NCI-H2081 (cell line): ENCODE measurements at regions not wholly inside any gene's neighbourhood (a gene's known extent, or its start where the extent isn't known, plus 50 kb on each side); places are given as distances from the start of the nearest gene placed in this dataset.

ENCODE experiments used
- DNase-seq, 2 experiments: peaks; one replicate each; lab custom pipeline; 2025; lab: John Stamatoyannopoulos, UW

DNA sequence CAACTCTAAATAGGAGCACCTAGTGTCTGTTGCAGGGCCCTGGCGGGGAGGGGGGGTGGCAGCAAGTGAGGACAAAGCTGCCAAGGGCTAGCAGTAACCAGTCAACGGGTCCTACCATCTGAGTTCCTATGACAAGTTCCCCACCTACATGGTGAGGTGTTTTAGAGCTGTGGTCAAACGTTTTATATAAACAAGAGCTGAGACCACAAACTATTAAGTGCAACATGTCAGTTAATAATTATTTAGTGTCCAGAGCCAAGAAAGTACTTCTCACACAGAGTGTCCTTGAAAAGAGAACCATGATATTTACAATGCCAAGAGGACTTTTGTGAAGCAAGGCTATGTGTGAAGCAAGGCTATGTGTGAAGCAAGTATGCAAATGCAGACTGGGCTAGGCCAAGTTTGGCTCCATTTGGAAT lies 434.7 kb downstream of the TNS3 start:
- DNase-seq, result no peak

DNA sequence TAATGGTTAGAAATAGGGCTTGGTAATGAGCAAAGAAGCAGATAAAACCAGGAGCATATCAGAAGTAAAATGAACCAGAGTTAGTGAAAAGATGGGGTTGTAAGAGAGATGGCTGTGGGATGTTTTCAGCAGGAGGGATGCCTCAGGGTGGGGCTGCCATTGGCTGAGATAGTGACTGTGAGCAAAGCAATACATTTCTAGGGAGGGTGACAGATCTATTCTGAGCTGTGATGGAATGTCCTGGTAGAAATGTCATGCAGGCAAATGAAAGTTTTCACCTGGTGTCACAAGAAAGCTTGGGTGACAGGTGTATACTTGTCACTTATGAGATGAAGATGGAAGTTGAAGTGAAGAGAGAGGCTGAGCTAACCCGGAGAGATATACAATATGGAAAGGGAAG lies 435.9 kb downstream of the TNS3 start:
- DNase-seq, result no peak

DNA sequence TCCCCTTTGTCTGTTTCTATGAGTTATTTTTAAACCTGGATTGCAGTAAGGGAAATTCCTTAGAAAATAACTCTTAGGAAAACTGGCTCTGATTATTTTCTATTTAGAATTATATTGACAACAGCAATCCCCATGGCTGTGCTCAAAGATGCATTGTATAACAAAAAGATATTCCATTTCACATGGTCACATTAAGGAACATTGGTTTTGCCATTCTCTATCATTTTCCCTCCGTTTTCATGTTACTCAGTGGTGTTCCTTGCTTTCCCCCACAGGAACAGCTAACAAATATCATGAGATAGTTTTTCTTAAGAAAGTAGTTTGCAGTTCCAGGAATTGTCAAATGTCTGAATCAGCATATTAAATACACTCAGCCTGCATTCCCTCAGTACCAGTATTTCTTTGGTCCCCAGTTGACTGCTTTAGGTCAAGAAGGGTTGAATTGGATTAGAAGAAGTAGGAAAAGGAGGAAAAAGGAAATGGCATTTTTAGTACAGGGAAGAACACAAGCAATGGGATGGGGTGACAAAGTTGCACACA lies 436.7 kb downstream of the TNS3 start:
- DNase-seq, result no peak

DNA sequence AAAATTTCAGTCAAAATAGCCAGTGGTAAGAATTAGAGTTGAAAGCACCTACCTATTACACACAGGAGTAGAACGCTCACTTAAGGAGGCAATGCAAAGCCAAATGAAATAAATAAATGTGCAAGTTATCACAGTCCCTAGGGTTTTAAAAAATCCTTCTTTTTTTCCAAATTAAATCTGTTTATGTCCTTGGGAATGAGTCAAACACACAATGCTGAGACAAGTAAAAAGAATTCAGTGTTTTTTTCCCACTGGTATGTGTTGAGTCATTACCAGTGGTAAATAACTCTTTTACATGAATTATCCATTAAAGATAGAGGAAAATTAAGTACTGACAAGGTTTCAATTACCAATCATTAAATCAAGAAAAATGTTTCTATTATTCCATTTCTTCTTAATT lies 438.6 kb downstream of the TNS3 start:
- DNase-seq, result no peak

DNA sequence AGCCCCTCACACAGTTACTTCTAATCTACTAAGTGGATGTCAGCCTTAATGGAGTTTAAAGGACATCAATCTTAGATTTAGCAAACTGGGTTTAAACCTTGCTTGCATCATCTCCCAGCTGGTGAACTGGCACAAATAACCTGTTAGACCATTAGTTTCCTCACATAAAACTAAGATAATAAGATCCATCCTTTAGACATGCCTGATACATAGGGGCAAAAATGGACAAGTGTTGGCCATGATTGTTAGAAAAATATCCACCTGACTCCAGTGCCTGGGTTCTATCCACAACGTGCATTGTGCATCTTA lies 439.1 kb downstream of the TNS3 start:
- no peak for DNase-seq

DNA sequence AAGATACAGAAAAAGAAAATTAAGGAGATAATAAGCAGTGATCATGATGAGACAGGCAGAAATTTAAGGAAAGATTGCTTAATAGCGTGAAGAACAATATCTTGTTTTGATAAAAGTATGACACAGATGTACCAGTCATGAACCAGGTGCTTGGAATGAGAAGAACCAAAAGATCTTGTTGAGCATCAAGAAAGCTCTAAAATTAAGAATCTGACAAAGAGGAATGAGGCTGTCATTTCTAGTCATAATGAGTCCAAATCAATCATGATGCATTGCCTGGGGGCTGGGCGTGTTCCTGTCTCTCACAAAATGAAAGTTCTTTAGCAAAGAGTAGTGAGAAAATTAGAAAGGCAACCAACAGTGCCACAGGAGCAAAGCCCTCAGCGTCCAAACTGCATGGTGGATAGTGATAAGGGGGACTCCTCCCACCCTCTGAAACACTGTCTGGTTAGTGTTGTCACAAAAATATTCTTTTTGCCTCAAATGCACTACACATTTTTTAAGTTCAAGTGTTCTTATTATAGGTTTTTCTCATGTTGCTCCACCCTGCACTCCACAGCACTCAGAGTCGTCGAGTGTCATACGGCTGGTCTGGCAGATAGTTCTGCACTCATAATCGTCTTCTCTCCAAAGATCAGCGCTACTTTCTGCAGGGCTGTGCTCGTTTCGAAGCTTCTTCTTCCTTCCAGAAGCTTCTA lies 439.6 kb downstream of the TNS3 start:
- no peak for DNase-seq

DNA sequence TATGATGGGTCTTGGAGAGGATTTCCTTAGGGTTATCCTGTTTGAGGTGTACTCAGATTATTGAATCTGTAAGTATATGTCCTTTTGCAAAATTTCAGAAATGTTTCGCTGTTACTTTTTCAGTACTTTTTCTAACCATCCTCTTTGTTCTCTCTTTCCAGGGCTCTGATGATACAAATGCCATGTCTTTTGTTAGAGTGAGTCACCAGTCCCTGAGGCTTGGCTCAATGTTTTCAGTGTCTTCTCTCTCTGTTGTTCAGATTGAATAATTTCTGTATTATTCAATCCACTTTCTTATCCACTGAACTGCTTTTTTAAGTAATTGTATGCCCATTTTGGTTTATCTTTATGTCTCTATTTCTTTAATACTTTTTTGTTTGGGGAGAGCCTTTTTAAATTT lies 449.4 kb downstream of the TNS3 start:
- DNase-seq, result no peak

DNA sequence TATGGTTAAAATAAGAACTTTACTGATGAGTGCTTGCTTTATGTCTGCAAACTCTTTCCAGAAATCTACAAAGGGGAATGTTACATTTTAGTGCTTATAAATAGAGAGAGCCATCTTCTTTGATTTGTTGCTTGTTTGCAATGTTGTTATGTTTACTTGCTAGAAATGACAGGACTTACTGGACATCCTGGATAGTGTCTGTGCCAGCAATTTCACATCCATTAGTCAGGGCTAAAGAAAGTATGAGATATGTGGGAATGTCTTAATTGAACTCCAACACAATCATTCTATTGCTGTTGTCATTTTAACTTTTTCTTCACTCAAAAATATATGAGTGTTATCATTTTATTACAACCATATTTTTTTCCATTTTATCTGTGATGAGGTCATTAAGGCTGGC lies 453.2 kb downstream of the TNS3 start:
- no peak for DNase-seq

DNA sequence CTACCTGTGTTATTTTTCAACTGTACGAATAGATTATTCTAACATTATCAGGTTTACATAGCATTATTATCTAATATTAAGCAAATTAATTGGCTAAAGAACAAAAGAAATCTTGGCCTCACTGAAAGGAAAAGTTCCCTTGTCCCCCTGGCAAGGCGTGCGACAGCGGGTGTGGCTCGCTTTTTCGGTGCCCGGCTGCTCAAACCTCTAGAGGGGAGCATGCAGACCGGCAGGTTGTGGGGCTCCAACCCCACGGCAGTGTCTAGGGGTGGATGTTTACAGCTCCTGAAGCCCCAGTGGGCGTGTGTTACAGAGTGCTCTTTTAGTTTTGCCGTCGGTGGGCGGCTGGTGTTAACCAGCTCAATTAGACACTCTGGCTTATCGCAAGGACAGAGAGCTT lies 456.4 kb downstream of the TNS3 start:
- no peak for DNase-seq

DNA sequence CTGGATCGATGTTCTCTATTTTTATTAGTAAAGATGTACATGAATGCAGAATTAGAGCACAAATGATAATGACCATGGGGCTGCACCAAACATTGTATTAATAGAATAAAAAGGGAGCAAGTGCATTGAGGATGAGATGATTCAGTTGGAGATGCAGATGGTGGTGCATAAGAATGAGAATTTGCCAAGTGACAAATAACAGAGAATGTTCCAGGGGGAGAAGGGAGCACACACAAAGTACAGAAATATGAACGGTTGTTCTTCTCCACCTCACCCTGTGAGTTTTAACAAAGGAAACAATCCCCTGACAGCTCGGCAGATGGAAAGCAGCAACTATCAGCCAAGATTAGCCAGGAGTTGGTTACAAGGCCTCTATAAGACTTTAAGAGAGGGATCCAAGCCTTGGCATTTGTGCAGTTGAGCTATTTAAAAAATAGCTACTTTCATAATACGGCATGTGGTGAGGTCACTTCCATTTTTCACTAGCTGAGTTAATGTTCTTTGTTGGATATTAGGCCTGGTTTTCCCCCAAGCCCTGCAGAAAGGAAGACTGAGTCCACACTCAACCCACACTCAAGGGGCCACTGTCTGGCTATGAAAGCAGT lies 462.5 kb downstream of the TNS3 start:
- DNase-seq, result no peak

DNA sequence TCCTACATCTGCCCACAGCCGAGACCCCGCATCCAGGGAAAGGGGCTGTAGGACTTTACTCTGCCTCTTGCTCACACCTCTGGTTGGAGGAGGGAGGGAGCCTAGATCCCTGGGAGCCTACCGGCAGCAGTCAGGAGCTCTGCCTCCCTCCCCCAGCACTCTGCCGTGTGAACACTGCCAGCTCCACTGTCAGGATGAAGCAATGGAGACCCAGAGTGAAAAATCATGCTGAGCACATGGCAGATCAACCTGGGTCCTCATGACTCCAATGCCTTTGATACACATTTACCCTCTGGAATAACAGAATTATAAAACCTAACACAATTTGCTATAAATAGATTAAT lies 477.7 kb downstream of the TNS3 start:
- no peak for DNase-seq

DNA sequence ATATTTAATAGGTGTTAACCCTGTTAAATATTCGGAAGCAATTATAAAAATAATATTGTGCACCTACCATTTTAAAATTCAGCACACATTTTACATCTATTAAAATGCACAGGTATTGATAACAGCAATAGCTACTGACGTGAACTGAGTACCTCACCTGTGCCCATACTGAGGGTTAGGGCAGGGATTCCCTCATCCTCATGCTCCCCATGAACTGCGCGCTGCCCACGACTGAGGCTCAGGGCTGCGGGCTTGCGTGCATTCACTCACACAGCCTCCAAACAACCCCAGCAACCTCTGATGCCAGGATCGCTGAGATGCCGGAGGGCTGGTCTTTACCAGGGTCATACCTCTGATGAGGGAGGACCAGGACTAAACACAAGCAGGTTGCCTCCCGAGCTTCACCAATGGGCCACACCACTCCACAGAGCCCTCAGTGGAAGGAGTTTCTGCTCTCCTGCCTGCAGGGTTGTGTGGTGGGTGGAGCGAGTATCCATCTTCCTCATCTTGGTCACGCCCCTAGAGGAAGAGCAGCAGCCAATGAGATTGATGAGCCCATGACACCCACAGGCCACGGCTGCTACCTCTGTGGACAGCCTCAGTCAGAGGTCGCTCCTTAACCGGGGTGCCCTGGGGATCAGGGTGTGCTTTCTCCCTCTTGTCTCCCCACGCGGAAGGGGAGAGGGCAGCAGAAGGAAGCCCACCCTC lies 478.3 kb downstream of the TNS3 start:
- no peak for DNase-seq

DNA sequence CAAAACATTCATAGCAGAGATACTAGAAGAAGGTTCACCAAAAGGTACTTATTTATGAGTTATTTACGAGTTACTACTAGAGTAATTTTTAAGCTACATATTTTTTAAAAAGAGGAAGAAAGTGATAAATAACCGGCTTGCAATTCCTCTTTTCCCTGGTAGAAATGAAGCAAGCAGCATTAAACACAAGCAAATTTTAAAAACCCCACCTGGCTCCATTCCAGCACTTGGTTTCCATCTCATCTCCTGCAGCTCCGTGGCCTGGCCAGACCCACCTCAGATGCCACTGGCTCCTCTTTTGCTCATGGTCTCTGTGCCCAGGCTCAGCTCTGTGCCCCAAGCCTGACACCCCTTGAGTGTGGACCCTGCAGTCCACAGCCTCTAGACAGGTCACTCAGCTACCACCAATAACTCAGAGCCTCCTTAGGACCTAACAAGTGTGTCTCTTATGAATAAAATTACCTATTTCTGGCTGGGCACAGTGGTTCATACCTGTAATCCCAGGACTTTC lies 479.5 kb downstream of the TNS3 start:
- no peak for DNase-seq

DNA sequence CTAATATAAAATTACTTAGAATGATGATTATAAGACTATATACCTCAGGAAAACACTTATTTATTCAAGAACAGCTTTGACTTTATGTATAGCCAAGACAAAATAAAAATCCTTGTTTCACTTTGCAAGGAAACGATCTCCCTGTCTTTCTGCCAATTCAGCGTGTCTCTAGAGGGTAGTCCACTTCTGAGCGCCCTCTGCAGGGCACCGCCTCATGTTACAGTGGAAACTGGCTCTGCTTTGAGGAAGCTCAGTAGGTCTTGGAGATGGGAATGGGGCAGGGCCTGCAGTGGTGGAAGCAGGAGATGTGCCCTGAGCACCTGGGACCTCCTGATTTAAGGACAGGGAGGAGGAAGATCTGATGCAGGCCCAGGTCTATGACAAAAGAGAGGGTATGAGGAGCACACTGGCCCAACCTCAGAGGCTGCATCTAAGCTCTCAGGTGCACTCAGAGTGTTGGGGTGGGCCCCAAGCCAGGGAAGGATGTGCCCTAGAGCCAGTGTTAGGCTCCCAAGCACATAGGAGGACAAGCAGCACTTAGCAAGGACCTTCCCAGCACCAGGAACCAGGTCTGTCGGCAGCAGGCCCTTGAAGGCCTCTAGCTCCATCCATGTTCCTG lies 481.0 kb downstream of the TNS3 start:
- peak in 1 of 2 experiments; percentile 9 for DNase-seq

DNA sequence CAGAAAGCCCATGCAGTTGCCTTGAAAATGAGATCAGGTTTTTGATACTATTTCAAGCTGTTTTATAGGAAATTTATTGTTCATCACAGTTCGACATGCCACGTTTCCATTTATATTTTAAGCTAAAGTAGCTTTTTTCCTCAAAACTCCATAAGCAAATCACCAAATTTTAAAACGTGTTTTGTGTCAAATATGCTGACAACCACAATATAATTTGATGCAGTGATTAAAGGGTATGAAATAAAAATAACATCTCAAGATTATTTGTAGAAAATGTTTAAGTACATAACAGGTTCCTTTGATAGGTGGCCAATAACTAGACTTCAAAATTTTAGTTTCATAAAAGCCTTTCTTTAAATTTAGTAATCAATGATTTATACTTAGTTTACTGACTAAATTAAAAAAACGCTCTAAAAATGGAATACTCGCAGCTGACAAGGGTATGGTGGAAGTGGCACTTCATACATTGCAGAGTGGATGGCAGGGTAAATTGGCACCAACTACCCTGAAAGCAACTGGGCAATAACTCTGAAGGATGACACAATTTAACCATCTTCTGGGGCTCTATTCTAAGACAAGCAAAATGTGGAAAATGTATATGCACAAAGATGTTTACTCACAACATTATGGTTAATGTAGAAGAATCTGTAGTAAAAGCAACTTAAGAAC lies 481.6 kb downstream of the TNS3 start:
- no peak for DNase-seq

DNA sequence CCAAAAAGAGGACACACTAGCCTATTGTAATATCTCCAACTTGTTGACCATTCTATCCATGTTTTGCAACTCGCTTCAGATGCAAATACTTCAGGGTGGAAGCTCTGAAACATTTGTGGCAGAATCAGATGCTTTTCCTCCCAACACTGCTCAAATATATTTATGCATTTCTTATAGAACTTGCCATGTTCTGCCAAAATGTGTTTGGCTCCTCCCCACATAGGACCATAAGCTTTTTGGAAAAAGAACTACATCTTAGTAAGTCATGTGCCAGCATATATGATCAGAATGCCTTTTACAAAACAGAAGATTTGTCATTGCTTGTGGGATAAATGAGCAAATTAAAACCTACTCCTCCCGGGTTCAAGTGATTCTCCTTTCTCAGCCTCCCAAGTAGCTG lies 484.5 kb downstream of the TNS3 start:
- no peak for DNase-seq

DNA sequence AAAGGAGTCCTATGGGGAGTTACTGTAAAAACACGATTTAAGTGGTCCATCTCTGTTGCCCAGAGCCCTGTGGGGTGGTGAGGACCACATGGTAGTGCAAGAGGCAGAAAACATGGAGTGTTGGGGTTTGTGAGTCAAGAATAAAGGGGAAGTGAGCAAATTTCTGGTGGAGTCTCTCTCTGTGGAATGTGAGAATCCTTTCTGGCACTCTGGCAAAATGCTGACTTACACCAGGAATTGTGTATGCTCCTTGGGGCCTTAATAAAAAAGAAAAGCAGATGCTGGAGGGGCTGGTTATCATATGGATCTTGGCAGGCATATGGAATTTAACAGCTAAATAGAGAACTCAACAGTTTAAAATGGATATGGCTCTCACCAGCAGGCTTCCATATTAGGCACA lies 486.0 kb downstream of the TNS3 start:
- DNase-seq, result no peak

DNA sequence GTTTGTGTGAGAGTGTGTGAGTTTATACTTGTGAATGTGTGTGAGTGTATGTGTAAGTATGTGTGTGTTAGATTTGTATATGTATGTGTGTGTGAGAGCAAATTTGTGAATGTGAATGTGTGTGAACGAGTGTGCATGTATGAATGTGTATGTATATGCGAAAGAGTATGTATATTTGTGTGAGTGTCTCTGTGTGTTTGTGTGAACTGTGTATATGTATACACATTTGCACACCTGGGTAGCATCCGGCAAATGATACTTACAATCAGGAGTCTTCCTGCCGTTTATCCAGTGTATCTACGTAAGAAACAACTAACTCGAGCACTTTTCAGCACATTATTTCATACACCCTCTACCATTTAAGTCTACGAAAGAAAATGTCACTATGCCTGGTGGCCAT lies 487.4 kb downstream of the TNS3 start:
- no peak for DNase-seq

DNA sequence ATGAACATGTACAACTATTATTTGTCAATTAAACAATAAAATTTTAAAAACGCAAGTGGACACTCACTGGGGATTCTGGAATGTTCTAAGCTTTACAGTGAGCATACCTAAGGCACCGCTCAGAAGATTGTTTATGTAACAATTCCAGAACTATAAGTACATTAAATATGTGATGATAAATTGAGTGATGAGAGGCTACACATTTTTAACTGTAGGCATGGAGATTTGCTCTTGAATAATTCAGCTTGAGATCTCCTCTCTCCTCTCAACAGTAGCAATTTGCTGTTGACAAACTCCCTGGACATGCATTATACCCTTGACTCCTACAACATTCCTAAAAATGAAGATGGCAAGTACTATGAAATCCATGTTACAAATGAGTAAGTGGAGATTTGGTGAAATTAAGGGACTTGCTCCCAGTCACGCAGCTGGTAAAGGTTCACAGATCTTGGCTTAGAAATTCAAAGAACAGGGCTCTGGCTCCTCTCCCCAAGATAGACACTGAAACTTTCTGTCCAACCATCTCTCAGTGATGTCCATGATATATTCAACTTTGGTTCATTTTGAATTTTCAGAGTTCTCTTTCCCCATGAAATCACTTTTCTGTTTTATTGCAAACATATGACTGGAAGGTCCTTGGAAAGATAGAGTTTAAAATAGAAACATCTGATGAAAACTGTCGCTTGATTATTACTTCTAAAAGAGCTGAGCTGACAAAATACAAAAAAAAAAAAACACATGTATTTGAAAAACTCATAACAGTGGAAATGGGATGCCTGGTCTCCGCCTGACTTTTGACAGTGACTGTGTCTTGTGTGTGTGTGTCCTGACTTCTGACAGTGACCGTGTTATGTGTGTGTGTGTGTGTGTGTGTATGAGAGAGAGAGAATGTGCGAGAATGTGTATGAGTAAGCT lies 488.3 kb downstream of the TNS3 start:
- no peak for DNase-seq

DNA sequence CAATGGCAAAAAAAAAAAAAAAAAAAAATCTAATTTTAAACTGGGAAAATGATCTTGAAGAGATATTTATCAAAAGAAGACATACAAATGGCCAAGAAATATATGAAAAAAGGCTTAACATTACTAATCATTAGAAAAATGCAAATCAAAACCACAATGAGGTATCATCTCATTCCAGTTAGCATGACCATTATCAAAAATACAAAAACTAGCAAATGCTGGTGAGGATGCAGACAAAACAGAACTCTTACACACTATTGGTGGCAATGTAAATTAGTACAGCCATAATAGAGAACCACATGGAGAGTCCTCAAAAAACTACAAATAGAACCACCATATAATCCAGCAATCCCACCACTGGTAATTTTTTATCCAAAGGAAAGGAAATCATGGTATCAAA lies 489.6 kb downstream of the TNS3 start:
- DNase-seq, result no peak

DNA sequence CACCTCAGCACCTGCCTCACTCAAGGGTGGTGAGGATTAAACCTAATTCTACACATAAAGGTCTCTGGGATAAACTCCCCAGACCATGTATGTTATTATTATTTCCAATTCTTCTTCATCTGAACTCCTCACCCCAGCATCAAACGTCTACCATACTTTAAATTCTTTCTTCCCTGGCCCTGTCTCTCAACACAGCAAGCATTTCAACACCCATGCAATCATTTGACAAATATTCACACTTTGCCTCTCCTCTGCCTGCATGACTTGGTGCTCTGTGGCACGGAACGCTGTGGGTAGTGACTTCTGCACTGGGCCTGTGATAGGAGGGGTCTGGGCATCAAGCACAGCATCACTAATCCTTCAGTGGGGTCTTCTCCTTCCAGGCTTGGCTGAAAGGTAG lies 490.8 kb downstream of the TNS3 start:
- DNase-seq, result no peak
